ENCODE measurements at regions not wholly inside any gene's neighbourhood (a gene's known extent, or its start where the extent isn't known, plus 50 kb on each side); places are given as distances from the start of the nearest gene placed in this dataset.

- no peaks in the 10 kb centered on the region for H3K9me3 ChIP-seq
- H3K4me1 ChIP-seq: no peaks in the 10 kb centered on the region
- ATAC-seq: no peak
- no peaks in the 10 kb centered on the region for H3K36me3 ChIP-seq
- TF ChIP-seq CTCF (IDR thresholded peaks at IDR 0.05) (no peak), POLR2A (IDR thresholded peaks at IDR 0.05) (no peak)
- intact Hi-C loops (cut with DNase I): no loop called here
- no peak for DNase-seq
- WGBS, 4 donors: 67 to 85% (median 77%) methylated on average over 1 of the region's 1 CpG
- H3K4me3 ChIP-seq: no peak overlapping the region
- no peak overlapping the region for H3K27ac ChIP-seq
- peaks cover 0 to 16% (median 0%) of the 10 kb centered on the region in 9 donors for H3K27me3 ChIP-seq
Observed at GRCh38 chrX:107552930-107553329, 75.4 kb upstream of the PRPS1 start.

- H3K36me3 ChIP-seq: no peaks in the 10 kb centered on the region
- H3K27me3 ChIP-seq: peaks cover 0 to 8% (median 0%) of the 10 kb centered on the region in 9 donors
- H3K27ac ChIP-seq: no peak overlapping the region
- H3K4me3 ChIP-seq: no peak overlapping the region
- DNase-seq: no peak
- intact Hi-C loops (cut with DNase I): no loop called here
- no peaks in the 10 kb centered on the region for H3K9me3 ChIP-seq
- 84 to 93% (median 90%) methylated on average over 3 of the region's 3 CpGs for WGBS, 4 donors
- H3K4me1 ChIP-seq: no peaks in the 10 kb centered on the region
- ATAC-seq: no peak
- TF ChIP-seq POLR2A (IDR thresholded peaks at IDR 0.05) (no peak), CTCF (IDR thresholded peaks at IDR 0.05) (no peak)
Observed at GRCh38 chrX:107556967-107557366, 71.3 kb upstream of the PRPS1 start.

- TF ChIP-seq CTCF (IDR thresholded peaks at IDR 0.05) (no peak), POLR2A (IDR thresholded peaks at IDR 0.05) (no peak)
- Histone ChIP-seq H3K4me3 (no peak overlapping the region), H3K27me3 (peaks cover 0 to 8% (median 0%) of the 10 kb centered on the region in 9 donors), H3K9me3 (no peaks in the 10 kb centered on the region), H3K36me3 (no peaks in the 10 kb centered on the region), H3K4me1 (no peaks in the 10 kb centered on the region), H3K27ac (no peak overlapping the region)
- intact Hi-C loops (cut with DNase I): no loop called here
- DNase-seq (no peak), ATAC-seq (no peak)
Observed at GRCh38 chrX:107559506-107559905, 68.8 kb upstream of the PRPS1 start.

GRCh38 chrX:107560041-107560440 lies 68.3 kb upstream of the PRPS1 start:
- ATAC-seq: no peak
- Histone ChIP-seq H3K9me3 (no peaks in the 10 kb centered on the region), H3K36me3 (no peaks in the 10 kb centered on the region), H3K4me3 (no peak overlapping the region), H3K4me1 (no peaks in the 10 kb centered on the region), H3K27me3 (peaks cover 0 to 8% (median 0%) of the 10 kb centered on the region in 9 donors), H3K27ac (no peak overlapping the region)
- 72 to 84% (median 76%) methylated on average over 10 of the region's 10 CpGs for WGBS, 4 donors
- no peak for DNase-seq
- intact Hi-C loops (cut with DNase I): no loop called here
- TF ChIP-seq POLR2A (IDR thresholded peaks at IDR 0.05) (no peak), CTCF (IDR thresholded peaks at IDR 0.05) (no peak)

All from heart left ventricle (tissue), 16 donors.